K562 (cell line): ENCODE measurements at regions not wholly inside any gene's neighbourhood (a gene's known extent, or its start where the extent isn't known, plus 50 kb on each side); places are given as distances from the start of the nearest gene placed in this dataset.

Experiments
- ATAC-seq: fragments of 200-7000 bp; cut with Tn5 transposase; 3 replicates; pipeline ENCODE4 v1.9.1; 2020; ENCODE audit warnings: moderate library complexity
- BruUV-seq: library from RNA; stranded (reverse); fragments of 400-500 nt; replicated peaks from 2 replicates; lab custom pipeline; 2021; lab: Mats Ljungman, UMichigan
- CTCF ChIA-PET: fragments of 300-600 bp; formaldehyde crosslinking; extraction: SDS; loops from one replicate; lab custom pipeline; 2021; ENCODE audit warnings: low intra/inter-chr PET ratio; lab: Yijun Ruan, JAX
- POLR2A ChIA-PET: fragments of 300-600, 350-650 bp; sonication (Branson Sonifier 250); formaldehyde crosslinking; extraction: SDS; loops from one replicate; lab custom pipeline; 2021; ENCODE audit warnings: antibody characterized with exemption, inconsistent platforms; lab: Yijun Ruan, JAX
- DNase-seq, 4 experiments: peaks; one replicate each; pipeline versions ENCODE4 v3.0.0 to v3.0.0-alpha.2; 2011 to 2018; ENCODE audit warnings: low spot score in 3 of 4, mixed read lengths in 3 of 4; ENCODE audit errors: extremely low read depth in 1 of 4
- FAIRE-seq: peaks from 2 replicates; lab custom pipeline; 2011; peaks lifted over from hg19 to GRCh38; lab: Jason Lieb, UNC
- H2AFZ ChIP-seq: 2 replicates; pipeline ENCODE4 v1.6.0; 2011; ENCODE audit warnings: low read depth, low read length, control low read depth, inconsistent platforms
- H3K27ac ChIP-seq: fragments of 200-600 bp; 3 replicates; pipeline ENCODE4 v1.8.0; 2011; ENCODE audit warnings: low read depth, mild to moderate bottlenecking, control low read depth, inconsistent platforms, low read length, moderate library complexity, mixed read lengths; ENCODE audit errors: extremely low read depth
- H3K27me3 ChIP-seq, 2 experiments: fragments of 300-600 bp in 1 of 2; 2 replicates in 1 of 2; 3 replicates in 1 of 2; pipeline versions ENCODE4 v1.6.0 to v1.8.0; 2011; ENCODE audit warnings: inconsistent platforms in 2 of 2, low read length in 2 of 2, mild to moderate bottlenecking in 1 of 2, mixed read lengths in 1 of 2, moderate library complexity in 1 of 2; ENCODE audit not compliant: control insufficient read depth in 2 of 2, insufficient read depth in 2 of 2
- H3K36me3 ChIP-seq: fragments of 300-600 bp; 3 replicates; pipeline ENCODE4 v1.8.0; 2011; ENCODE audit warnings: mild to moderate bottlenecking, low read length, inconsistent platforms; ENCODE audit not compliant: control insufficient read depth, insufficient read depth
- H3K4me1 ChIP-seq, 2 experiments: fragments of 200-600 bp in 1 of 2; replicated peaks in 1 of 2; 2 replicates in 1 of 2; 3 replicates in 1 of 2; pipeline versions ENCODE4 v1.5.1 to v1.8.0; 2011; ENCODE audit warnings: inconsistent platforms in 2 of 2, low read length in 2 of 2, mild to moderate bottlenecking in 1 of 2, mixed read lengths in 1 of 2, moderate library complexity in 1 of 2; ENCODE audit not compliant: control insufficient read depth in 2 of 2, insufficient read depth in 2 of 2
- H3K4me2 ChIP-seq: 2 replicates; pipeline ENCODE4 v1.6.1; 2011; ENCODE audit warnings: low read length, control low read depth, inconsistent platforms, mixed read lengths; ENCODE audit not compliant: insufficient read depth
- H3K4me3 ChIP-seq: fragments of 200-600 bp; sonication (generic), shearing (Covaris generic); 2 replicates; pipeline ENCODE4 v1.5.1; 2016; ENCODE audit warnings: control low read depth, inconsistent platforms
- H3K79me2 ChIP-seq: fragments of 200-600 bp; 3 replicates; pipeline ENCODE4 v1.8.0; 2011; ENCODE audit warnings: low read length, inconsistent platforms; ENCODE audit not compliant: control insufficient read depth, insufficient read depth
- H3K9ac ChIP-seq, 2 experiments: 2 replicates each; pipeline versions ENCODE4 v1.6.0 to v1.6.1; 2011; ENCODE audit warnings: low read depth in 2 of 2, low read length in 2 of 2, control low read depth in 1 of 2, inconsistent platforms in 1 of 2, mild to moderate bottlenecking in 1 of 2, mixed read lengths in 1 of 2; ENCODE audit not compliant: insufficient read depth in 1 of 2
- H3K9me1 ChIP-seq: one replicate; pipeline ENCODE4 v1.6.0; 2011; ENCODE audit warnings: inconsistent platforms, mild to moderate bottlenecking, low read length, moderate library complexity; ENCODE audit not compliant: control insufficient read depth, insufficient read depth
- H3K9me3 ChIP-seq: replicated peaks from 2 replicates; pipeline ENCODE4 v1.5.1; 2011; ENCODE audit warnings: low read depth, low read length, inconsistent platforms; ENCODE audit not compliant: control insufficient read depth, insufficient read depth
- H4K20me1 ChIP-seq: replicated peaks from 2 replicates; pipeline ENCODE4 v1.6.1; 2011; ENCODE audit warnings: low read length, inconsistent platforms, mixed read lengths; ENCODE audit not compliant: control insufficient read depth, insufficient read depth
- ARID1B ChIP-seq: fragments of 450-650 bp; IDR thresholded peaks from 2 replicates; pipeline ENCODE4 v1.6.1; 2016; ENCODE audit warnings: antibody characterized with exemption, mild to moderate bottlenecking, inconsistent platforms
- CHD4 ChIP-seq: fragments of 200-600 bp; sonication (generic); IDR thresholded peaks from 3 replicates; pipeline ENCODE4 v1.6.1; 2012; ENCODE audit warnings: low read depth, mild to moderate bottlenecking, mixed read lengths, low read length, inconsistent platforms; ENCODE audit not compliant: insufficient read depth, insufficient replicate concordance, poor library complexity, severe bottlenecking
- CREB1 ChIP-seq, 2 experiments: sonication (generic) in 1 of 2; formaldehyde crosslinking in 1 of 2; IDR thresholded peaks; 2 replicates each; pipeline versions ENCODE4 v1.6.1 to v1.8.0; 2012 to 2022; ENCODE audit warnings: inconsistent platforms in 1 of 2, mild to moderate bottlenecking in 1 of 2, missing genetic modification reagents in 1 of 2, moderate library complexity in 1 of 2
- PHB ChIP-seq: fragments of 250-450 bp; sonication (Bioruptor Pico); IDR thresholded peaks from 2 replicates; pipeline ENCODE4 v1.5.0; 2021
- PHTF2 ChIP-seq: fragments of 250-450 bp; sonication (Bioruptor Pico); IDR thresholded peaks from 2 replicates; pipeline ENCODE4 v1.5.0; 2021; ENCODE audit warnings: mild to moderate bottlenecking
- POLR2A ChIP-seq: fragments of 450-650 bp; conservative IDR thresholded peaks from 2 replicates; pipeline ENCODE4 v1.6.1; 2016
- POLR2B ChIP-seq: fragments of 450-650 bp; IDR thresholded peaks from 2 replicates; pipeline ENCODE4 v1.6.1; 2018; ENCODE audit warnings: low read depth; ENCODE audit not compliant: partially characterized antibody
- RAD21 ChIP-seq, 2 experiments: fragments of 250-450 bp in 1 of 2; fragments of 450-650 bp in 1 of 2; sonication (Bioruptor Pico) in 1 of 2; formaldehyde crosslinking in 1 of 2; IDR thresholded peaks in 1 of 2; conservative IDR thresholded peaks in 1 of 2; 2 replicates each; pipeline versions ENCODE4 v1.4.0 to v1.8.0; 2020 to 2022; ENCODE audit warnings: mild to moderate bottlenecking in 2 of 2, moderate library complexity in 1 of 2
- RBM14 ChIP-seq: fragments of 200-400 bp; formaldehyde crosslinking; IDR thresholded peaks from 2 replicates; pipeline ENCODE4 v1.6.1; 2018; ENCODE audit warnings: low read depth, mild to moderate bottlenecking, low read length, moderate library complexity, borderline replicate concordance; ENCODE audit not compliant: insufficient read depth
- SAP30 ChIP-seq: fragments of 200-600 bp; sonication (generic); IDR thresholded peaks from 2 replicates; pipeline ENCODE4 v1.6.1; 2012; ENCODE audit warnings: borderline replicate concordance, low read depth, mild to moderate bottlenecking, moderate library complexity, low read length, control low read depth, inconsistent platforms; ENCODE audit not compliant: insufficient read depth, poor library complexity, severe bottlenecking
- SIN3B ChIP-seq: fragments of 450-650 bp; IDR thresholded peaks from 2 replicates; pipeline ENCODE4 v1.6.1; 2017; ENCODE audit warnings: low read depth, mild to moderate bottlenecking, moderate library complexity
- ZNF134 ChIP-seq: fragments of 250-450 bp; sonication (Bioruptor Pico); conservative IDR thresholded peaks from 2 replicates; pipeline ENCODE4 v1.4.0; 2020
- ZNF143 ChIP-seq: sonication (generic); formaldehyde crosslinking; IDR thresholded peaks from 2 replicates; pipeline ENCODE4 v1.9.0; 2022; ENCODE audit warnings: mild to moderate bottlenecking, missing genetic modification reagents
- ZNF589 ChIP-seq: fragments of 200-800 bp; sonication (Bioruptor generic); IDR thresholded peaks from 2 replicates; pipeline ENCODE4 v1.6.1; 2016; ENCODE audit warnings: low read depth, missing genetic modification characterization, missing compliant biosample characterization
- ZSCAN32 ChIP-seq: fragments of 450-650 bp; formaldehyde crosslinking; IDR thresholded peaks from 2 replicates; pipeline ENCODE4 v1.4.0; 2020; ENCODE audit warnings: mild to moderate bottlenecking, moderate library complexity
- WGBS: fragments of 100-300 bp; shearing (Covaris generic); methylation state at CpG from one replicate; pipeline ENCODE4 v1.1.6; 2016; ENCODE audit warnings: low coverage, mixed read lengths; ENCODE audit not compliant: insufficient coverage; ENCODE audit errors: missing lambda C conversion rate; 5-methylcytosine and 5-hydroxymethylcytosine counted together
- in situ Hi-C: fragments of 300-500 bp; cut with MboI; formaldehyde crosslinking; loops from 4 replicates; pipeline ENCODE4 v1.15.0; 2018; ENCODE audit warnings: inconsistent platforms, mixed read lengths
- intact Hi-C: fragments of 100-400 bp; cut with micrococcal nuclease; formaldehyde crosslinking; loops from 2 replicates; pipeline ENCODE4 v1.14.2; 2022
- TF ChIP-seq, protein P1 (sequence below), 3 experiments: fragments of 200-800 bp in 1 of 3; fragments of 250-450 bp in 1 of 3; fragments of 450-650 bp in 1 of 3; sonication (Bioruptor Pico) in 1 of 3; sonication (Bioruptor generic) in 1 of 3; formaldehyde crosslinking in 1 of 3; IDR thresholded peaks; 2 replicates each; pipeline versions ENCODE4 v1.6.1 to v1.8.0; 2016 to 2022; ENCODE audit warnings: mild to moderate bottlenecking in 2 of 3, missing genetic modification characterization in 2 of 3, missing compliant biosample characterization in 1 of 3, moderate library complexity in 1 of 3
- TF ChIP-seq, protein P2 (sequence below): fragments of 250-450 bp; sonication (Bioruptor Pico); IDR thresholded peaks from 2 replicates; pipeline ENCODE4 v1.4.0; 2020; ENCODE audit warnings: borderline replicate concordance

DNA sequence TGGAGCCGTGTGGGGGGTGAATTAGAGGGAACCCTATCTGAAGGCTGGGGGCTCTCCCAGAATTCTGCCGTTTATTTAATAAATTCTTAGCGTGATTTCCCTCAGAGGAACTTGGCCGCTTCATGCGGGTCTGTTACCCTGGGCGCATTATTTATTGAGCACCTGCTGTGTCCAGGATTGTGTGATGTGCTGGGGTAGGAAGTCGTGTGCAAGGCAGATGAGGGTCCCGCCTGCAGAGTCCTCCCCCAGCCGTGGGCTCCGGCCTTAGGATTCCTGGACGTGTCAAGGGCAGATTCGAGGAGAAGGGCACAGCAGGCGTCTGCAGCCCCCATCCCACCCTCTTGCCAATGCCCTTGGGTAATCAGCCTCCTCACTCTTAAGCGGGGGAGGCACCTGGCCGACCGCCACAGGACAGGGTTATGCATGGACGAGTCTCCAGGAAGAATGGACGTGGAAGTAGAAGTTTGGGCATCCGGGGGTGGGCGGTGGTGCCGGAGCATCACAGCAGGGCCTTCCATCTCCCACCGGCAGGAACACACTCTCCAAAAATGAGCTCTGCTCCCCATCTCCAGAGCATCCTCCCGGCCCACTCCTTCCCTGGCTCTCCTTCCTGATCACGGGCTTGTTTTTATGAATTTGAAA, 233.3 kb upstream of the C1orf174 start:
- CTCF ChIA-PET = no interaction called here
- H3K4me1 ChIP-seq = peaks cover 0 to 9% of the 10 kb centered on the region in 2 experiments; a peak in 1 of 5 replicates
- no peak for FAIRE-seq
- TF ChIP-seq ZNF134 (no peak), ZSCAN32 (no peak), SAP30 (no peak), SIN3B (no peak), ZNF589 (CRISPR knock-in tag) (no peak), CREB1 (IDR thresholded peaks at IDR 0.05) (no peak), CREB1 (CRISPR knock-in tag; IDR thresholded peaks at IDR 0.05) (no peak), RAD21 (CRISPR knock-in tag; conservative IDR thresholded peaks at IDR 0.05 in 1 of 2, IDR thresholded peaks at IDR 0.05 in 1 of 2) (no peak), RBM14 (no peak), ZNF143 (CRISPR knock-in tag) (no peak), CHD4 (no peak), POLR2B (no peak), ARID1B (no peak), PHTF2 (no peak), POLR2A (no peak), PHB (no peak)
- TF ChIP-seq, protein P1, sequence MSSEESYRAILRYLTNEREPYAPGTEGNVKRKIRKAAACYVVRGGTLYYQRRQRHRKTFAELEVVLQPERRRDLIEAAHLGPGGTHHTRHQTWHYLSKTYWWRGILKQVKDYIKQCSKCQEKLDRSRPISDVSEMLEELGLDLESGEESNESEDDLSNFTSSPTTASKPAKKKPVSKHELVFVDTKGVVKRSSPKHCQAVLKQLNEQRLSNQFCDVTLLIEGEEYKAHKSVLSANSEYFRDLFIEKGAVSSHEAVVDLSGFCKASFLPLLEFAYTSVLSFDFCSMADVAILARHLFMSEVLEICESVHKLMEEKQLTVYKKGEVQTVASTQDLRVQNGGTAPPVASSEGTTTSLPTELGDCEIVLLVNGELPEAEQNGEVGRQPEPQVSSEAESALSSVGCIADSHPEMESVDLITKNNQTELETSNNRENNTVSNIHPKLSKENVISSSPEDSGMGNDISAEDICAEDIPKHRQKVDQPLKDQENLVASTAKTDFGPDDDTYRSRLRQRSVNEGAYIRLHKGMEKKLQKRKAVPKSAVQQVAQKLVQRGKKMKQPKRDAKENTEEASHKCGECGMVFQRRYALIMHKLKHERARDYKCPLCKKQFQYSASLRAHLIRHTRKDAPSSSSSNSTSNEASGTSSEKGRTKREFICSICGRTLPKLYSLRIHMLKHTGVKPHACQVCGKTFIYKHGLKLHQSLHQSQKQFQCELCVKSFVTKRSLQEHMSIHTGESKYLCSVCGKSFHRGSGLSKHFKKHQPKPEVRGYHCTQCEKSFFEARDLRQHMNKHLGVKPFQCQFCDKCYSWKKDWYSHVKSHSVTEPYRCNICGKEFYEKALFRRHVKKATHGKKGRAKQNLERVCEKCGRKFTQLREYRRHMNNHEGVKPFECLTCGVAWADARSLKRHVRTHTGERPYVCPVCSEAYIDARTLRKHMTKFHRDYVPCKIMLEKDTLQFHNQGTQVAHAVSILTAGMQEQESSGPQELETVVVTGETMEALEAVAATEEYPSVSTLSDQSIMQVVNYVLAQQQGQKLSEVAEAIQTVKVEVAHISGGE (CRISPR knock-in tag; IDR thresholded peaks at IDR 0.05) = no peak
- TF ChIP-seq, protein P2, sequence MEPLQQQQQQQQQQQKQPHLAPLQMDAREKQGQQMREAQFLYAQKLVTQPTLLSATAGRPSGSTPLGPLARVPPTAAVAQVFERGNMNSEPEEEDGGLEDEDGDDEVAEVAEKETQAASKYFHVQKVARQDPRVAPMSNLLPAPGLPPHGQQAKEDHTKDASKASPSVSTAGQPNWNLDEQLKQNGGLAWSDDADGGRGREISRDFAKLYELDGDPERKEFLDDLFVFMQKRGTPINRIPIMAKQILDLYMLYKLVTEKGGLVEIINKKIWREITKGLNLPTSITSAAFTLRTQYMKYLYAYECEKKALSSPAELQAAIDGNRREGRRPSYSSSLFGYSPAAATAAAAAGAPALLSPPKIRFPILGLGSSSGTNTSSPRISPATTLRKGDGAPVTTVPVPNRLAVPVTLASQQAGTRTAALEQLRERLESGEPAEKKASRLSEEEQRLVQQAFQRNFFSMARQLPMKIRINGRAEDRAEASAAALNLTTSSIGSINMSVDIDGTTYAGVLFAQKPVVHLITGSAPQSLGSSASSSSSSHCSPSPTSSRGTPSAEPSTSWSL (CRISPR knock-in tag) = no peak

More for the DNA sequence above, 233.3 kb upstream of the C1orf174 start:
- H3K4me3 ChIP-seq = no peak overlapping the region
- WGBS = under 1% methylated on average over 23 of the region's 24 CpGs
- H3K9ac ChIP-seq = no peak overlapping the region
- no peaks in the 10 kb centered on the region for H3K79me2 ChIP-seq
- BruUV-seq = no TSS peak
- H3K9me1 ChIP-seq = no peaks in the 10 kb centered on the region
- in situ Hi-C loops = no loop called here
- no peak for DNase-seq
- no peak overlapping the region for H2AFZ ChIP-seq
- intact Hi-C loops = no loop called here
- peaks cover 6% of the 10 kb centered on the region; the same call in 1 of the 2 replicates for H4K20me1 ChIP-seq
- ATAC-seq = no peak
- H3K27me3 ChIP-seq = peaks cover 28 to 56% of the 10 kb centered on the region in 2 experiments
- H3K9me3 ChIP-seq = peaks cover 6% of the 10 kb centered on the region; the same call in 1 of the 2 replicates
- no peak overlapping the region for H3K4me2 ChIP-seq
- POLR2A ChIA-PET = no interaction called here
- H3K27ac ChIP-seq = no peak overlapping the region
- H3K36me3 ChIP-seq = no peaks in the 10 kb centered on the region
